Endothelial cell of umbilical vein (primary cell): ENCODE measurements at regions not wholly inside any gene's neighbourhood (a gene's known extent, or its start where the extent isn't known, plus 50 kb on each side); places are given as distances from the start of the nearest gene placed in this dataset.

Experiments
- BruUV-seq: library from RNA; stranded (reverse); fragments of 400-500 nt; replicated peaks from 2 replicates; lab custom pipeline; 2021; lab: Mats Ljungman, UMichigan
- CTCF ChIA-PET: fragments of 300-600, 350-600 bp; sonication (Branson Sonifier 250); formaldehyde crosslinking; loops from one replicate; lab custom pipeline; 2021; ENCODE audit warnings: antibody characterized with exemption, inconsistent platforms; lab: Charles Lee
- POLR2A ChIA-PET: fragments of 300-600, 350-600 bp; sonication (Branson Sonifier 250); formaldehyde crosslinking; loops from one replicate; lab custom pipeline; 2021; ENCODE audit warnings: antibody characterized with exemption, inconsistent platforms; lab: Charles Lee
- DNase-seq: peaks from one replicate; pipeline ENCODE4 v3.0.0-alpha.2; 2011; ENCODE audit warnings: low read depth, low spot score
- FAIRE-seq: peaks from 2 replicates; lab custom pipeline; 2011; peaks lifted over from hg19 to GRCh38; lab: Jason Lieb, UNC
- H2AFZ ChIP-seq: 2 replicates; pipeline ENCODE4 v1.6.0; 2012; ENCODE audit warnings: low read depth, low read length, control low read depth, inconsistent platforms
- H3K27ac ChIP-seq: 2 replicates; pipeline ENCODE4 v1.5.1; 2011; ENCODE audit warnings: low read depth, mild to moderate bottlenecking, control low read depth, low read length, moderate library complexity; ENCODE audit not compliant: insufficient read depth
- H3K27me3 ChIP-seq, 2 experiments: 2 replicates each; pipeline versions ENCODE4 v1.6.0 to v1.6.1; 2011; ENCODE audit warnings: low read length in 2 of 2, mixed read lengths in 1 of 2; ENCODE audit not compliant: control insufficient read depth in 2 of 2, insufficient read depth in 2 of 2
- H3K36me3 ChIP-seq, 2 experiments: 2 replicates in 1 of 2; 3 replicates in 1 of 2; pipeline ENCODE4 v1.5.1; 2011; ENCODE audit warnings: low read length in 2 of 2, mild to moderate bottlenecking in 1 of 2, moderate library complexity in 1 of 2; ENCODE audit not compliant: control insufficient read depth in 2 of 2, insufficient read depth in 2 of 2; ENCODE audit errors: extremely low read depth in 1 of 2
- H3K4me1 ChIP-seq: 3 replicates; pipeline ENCODE4 v1.5.1; 2011; ENCODE audit warnings: mild to moderate bottlenecking, low read length; ENCODE audit not compliant: control insufficient read depth, insufficient read depth; ENCODE audit errors: extremely low read depth
- H3K4me2 ChIP-seq: 2 replicates; pipeline ENCODE4 v1.6.1; 2011; ENCODE audit warnings: low read length, control low read depth, mixed read lengths; ENCODE audit not compliant: insufficient read depth
- H3K4me3 ChIP-seq, 3 experiments: fragments of 200-600 bp in 1 of 3; sonication (generic), shearing (Covaris generic) in 1 of 3; replicated peaks in 1 of 3; 2 replicates each; pipeline ENCODE4 v1.5.1; 2011 to 2016; ENCODE audit warnings: control low read depth in 3 of 3, low read length in 3 of 3, mild to moderate bottlenecking in 2 of 3, inconsistent platforms in 1 of 3, low read depth in 1 of 3, moderate library complexity in 1 of 3; ENCODE audit not compliant: insufficient read depth in 1 of 3
- H3K79me2 ChIP-seq: 2 replicates; pipeline ENCODE4 v1.6.0; 2012; ENCODE audit warnings: low read length, inconsistent platforms; ENCODE audit not compliant: control insufficient read depth, insufficient read depth
- H3K9ac ChIP-seq: replicated peaks from 2 replicates; pipeline ENCODE3; 2011; ENCODE audit warnings: low read length, control low read depth; ENCODE audit not compliant: insufficient read depth; ENCODE audit errors: extremely low read depth
- H3K9me1 ChIP-seq: replicated peaks from 3 replicates; pipeline ENCODE4 v1.6.0; 2011; ENCODE audit warnings: mild to moderate bottlenecking, low read length; ENCODE audit not compliant: control insufficient read depth, insufficient read depth; ENCODE audit errors: extremely low read depth
- H3K9me3 ChIP-seq: replicated peaks from 2 replicates; pipeline ENCODE4 v1.5.1; 2012; ENCODE audit warnings: low read length, inconsistent platforms; ENCODE audit not compliant: control insufficient read depth, insufficient read depth
- H4K20me1 ChIP-seq: replicated peaks from 2 replicates; pipeline ENCODE3; 2011; ENCODE audit warnings: mild to moderate bottlenecking, low read length; ENCODE audit not compliant: control insufficient read depth, insufficient read depth; ENCODE audit errors: extremely low read depth
- CTCF ChIP-seq, 2 donors: IDR thresholded peaks; 1 replicate in 1 of 2; 2 replicates in 1 of 2; pipeline ENCODE4 v1.5.1; 2011; ENCODE audit warnings: low read length in 2 of 2, mild to moderate bottlenecking in 2 of 2, moderate library complexity in 2 of 2, control low read depth in 1 of 2, inconsistent platforms in 1 of 2, low read depth in 1 of 2; ENCODE audit not compliant: insufficient read depth in 1 of 2; ENCODE audit errors: extremely low read depth in 1 of 2
- EZH2 ChIP-seq: IDR thresholded peaks from 2 replicates; pipeline ENCODE4 v1.6.1; 2012; ENCODE audit warnings: borderline replicate concordance, low read depth, mild to moderate bottlenecking, moderate library complexity, low read length, inconsistent platforms; ENCODE audit not compliant: severe bottlenecking
- FOS ChIP-seq: IDR thresholded peaks from 2 replicates; pipeline ENCODE4 v1.6.1; 2011; ENCODE audit warnings: mild to moderate bottlenecking, low read length, moderate library complexity, borderline replicate concordance; ENCODE audit not compliant: insufficient read depth
- GATA2 ChIP-seq: IDR thresholded peaks from 2 replicates; pipeline ENCODE4 v1.7.0; 2011; ENCODE audit warnings: low read depth, mild to moderate bottlenecking, moderate library complexity, mixed read lengths, low read length; ENCODE audit not compliant: insufficient read length, insufficient read depth
- JUN ChIP-seq: IDR thresholded peaks from 2 replicates; pipeline ENCODE4 v1.6.1; 2011; ENCODE audit warnings: borderline replicate concordance, low read depth; ENCODE audit not compliant: insufficient read length, insufficient read depth
- MAX ChIP-seq: IDR thresholded peaks from 2 replicates; pipeline ENCODE4 v1.6.1; 2011; ENCODE audit not compliant: insufficient read depth, insufficient read length
- MYC ChIP-seq: IDR thresholded peaks from one replicate; pipeline ENCODE4 v1.6.1; 2011; ENCODE audit warnings: mild to moderate bottlenecking, low read depth, low read length
- POLR2A ChIP-seq: IDR thresholded peaks from 2 replicates; pipeline ENCODE4 v1.6.1; 2012; ENCODE audit warnings: low read depth, mild to moderate bottlenecking, control low read depth, low read length
- POLR2AphosphoS5 ChIP-seq: IDR thresholded peaks from 2 replicates; pipeline ENCODE4 v1.6.1; 2012; ENCODE audit warnings: low read depth, mild to moderate bottlenecking, control low read depth, low read length, moderate library complexity; ENCODE audit not compliant: insufficient read depth
- dilution Hi-C: fragments of 300-500 bp; cut with MboI; formaldehyde crosslinking; loops from one replicate; pipeline ENCODE4 v1.15.0; 2019; ENCODE audit warnings: low sequenced_read_pairs; ENCODE audit not compliant: extremely low pct_ligation_motif_present
- intact Hi-C: fragments of 100-400 bp; cut with micrococcal nuclease; formaldehyde crosslinking; loops from one replicate; pipeline ENCODE4 v1.10.0; 2022

- H3K4me3 ChIP-seq = no peak overlapping the region
- intact Hi-C loops (no loop called here), dilution Hi-C loops (no loop called here)
- ChIA-PET POLR2A (no interaction called here), CTCF (interaction anchor here (0.9 kb wide), 1 partner anchor 112 kb away, joined by 3 read pairs; no protein-coding TSS in a partner anchor)
- no peak overlapping the region for H3K4me2 ChIP-seq
- no peaks in the 10 kb centered on the region for H3K4me1 ChIP-seq
- H3K27ac ChIP-seq = no peak overlapping the region
- no peak for FAIRE-seq
- no TSS peak for BruUV-seq
- H3K9ac ChIP-seq = no peak overlapping the region
- no peak overlapping the region for H2AFZ ChIP-seq
- H3K27me3 ChIP-seq = no peaks in the 10 kb centered on the region
- TF ChIP-seq FOS = no peak
- TF ChIP-seq MYC = no peak
- TF ChIP-seq CTCF (IDR thresholded peaks at IDR 0.05; ENCODE audit: extremely low read depth in 1 of 2, insufficient read depth in 1 of 2, low read depth in 1 of 2, low read length in 2 of 2) = no peak
- TF ChIP-seq POLR2A = no peak
- TF ChIP-seq GATA2 = no peak
- TF ChIP-seq EZH2 = no peak
- no peak for TF ChIP-seq POLR2AphosphoS5
- TF ChIP-seq MAX = no peak
- no peak for TF ChIP-seq JUN
- peaks cover 29% of the 10 kb centered on the region for H3K79me2 ChIP-seq
- DNase-seq = no peak
- no peaks in the 10 kb centered on the region for H3K9me1 ChIP-seq
- H3K9me3 ChIP-seq = peaks cover 2% of the 10 kb centered on the region
- H3K36me3 ChIP-seq = peaks cover 22 to 26% of the 10 kb centered on the region in 2 experiments
- no peaks in the 10 kb centered on the region for H4K20me1 ChIP-seq
Observed at GRCh38 chr20:19897891-19898290, 119.3 kb upstream of the NAA20 start.
